GM18505 (cell line): ENCODE measurements at regions not wholly inside any gene's neighbourhood (a gene's known extent, or its start where the extent isn't known, plus 50 kb on each side); places are given as distances from the start of the nearest gene placed in this dataset.

Experiments
- ATAC-seq: cut with Tn5 transposase; IDR thresholded peaks from one replicate; pipeline ENCODE4 v1.9.1; 2021; ENCODE audit not compliant: unreplicated experiment
- POLR2A ChIP-seq: IDR thresholded peaks from 4 replicates; pipeline ENCODE4 v1.6.1; 2011; ENCODE audit warnings: borderline replicate concordance; ENCODE audit not compliant: insufficient read depth, insufficient read length; ENCODE audit errors: extremely low read depth

- TF ChIP-seq POLR2A, result no peak
Observed at GRCh38 chr12:70091021-70091521, 152.2 kb upstream of the CNOT2 start.

GRCh38 chr12:70094467-70094866 is 148.8 kb upstream of the CNOT2 start:
- no peak for ATAC-seq

More at GRCh38 chr12:70091021-70091521, 152.2 kb upstream of the CNOT2 start:
- ATAC-seq, result no peak

GRCh38 chr12:70096759-70097410 is 146.3 kb upstream of the CNOT2 start:
- ATAC-seq, result no peak
- no peak for TF ChIP-seq POLR2A

More at GRCh38 chr12:70094467-70094866, 148.8 kb upstream of the CNOT2 start:
- TF ChIP-seq POLR2A, result no peak

GRCh38 chr12:70101064-70101463 is 142.2 kb upstream of the CNOT2 start:
- TF ChIP-seq POLR2A, result no peak
- ATAC-seq, result no peak

- ATAC-seq, result no peak
- TF ChIP-seq POLR2A, result no peak
Observed at GRCh38 chr12:70106347-70106746, 136.9 kb upstream of the CNOT2 start.

- TF ChIP-seq POLR2A, result no peak
- ATAC-seq, result no peak
Observed at GRCh38 chr12:70110085-70110484, 133.1 kb upstream of the CNOT2 start.

GRCh38 chr12:70117670-70118069 is 125.6 kb upstream of the CNOT2 start:
- no peak for TF ChIP-seq POLR2A
- ATAC-seq, result no peak

- TF ChIP-seq POLR2A, result no peak
- ATAC-seq, result no peak
Observed at GRCh38 chr12:70120970-70121369, 122.3 kb upstream of the CNOT2 start.

GRCh38 chr12:70121562-70121961 is 121.7 kb upstream of the CNOT2 start:
- ATAC-seq, result no peak
- TF ChIP-seq POLR2A, result no peak

- no peak for TF ChIP-seq POLR2A
- ATAC-seq, result no peak
Observed at GRCh38 chr12:70122804-70123203, 120.4 kb upstream of the CNOT2 start.

GRCh38 chr12:70149013-70149412 is 94.2 kb upstream of the CNOT2 start:
- no peak for ATAC-seq
- no peak for TF ChIP-seq POLR2A

GRCh38 chr12:70149665-70150064 is 93.6 kb upstream of the CNOT2 start:
- TF ChIP-seq POLR2A, result no peak
- ATAC-seq, result no peak

GRCh38 chr12:70150230-70150629 is 93.0 kb upstream of the CNOT2 start:
- no peak for TF ChIP-seq POLR2A
- no peak for ATAC-seq

- ATAC-seq, result no peak
- TF ChIP-seq POLR2A, result no peak
Observed at GRCh38 chr12:70151993-70152392, 91.2 kb upstream of the CNOT2 start.
